PC-9 (cell line): ENCODE measurements at regions not wholly inside any gene's neighbourhood (a gene's known extent, or its start where the extent isn't known, plus 50 kb on each side); places are given as distances from the start of the nearest gene placed in this dataset.

Experiments used
- BruUV-seq: library from RNA; stranded (reverse); fragments of 400-500 nt; replicated peaks from 2 replicates; lab custom pipeline; 2021; lab: Mats Ljungman, UMichigan
- CTCF ChIA-PET: fragments of 300-600 bp; sonication (Branson Sonifier 250); formaldehyde crosslinking; loops from one replicate; lab custom pipeline; 2022; ENCODE audit warnings: antibody characterized with exemption; lab: Charles Lee
- POLR2A ChIA-PET: fragments of 300-600 bp; sonication (Branson Sonifier 250); formaldehyde crosslinking; loops from one replicate; lab custom pipeline; 2022; ENCODE audit warnings: antibody characterized with exemption; ENCODE audit not compliant: unreplicated experiment; lab: Charles Lee
- DNase-seq, 2 experiments: peaks; one replicate each; pipeline versions ENCODE4 v3.0.0 to v3.0.0-alpha.2; 2015 to 2022; ENCODE audit warnings: mixed read lengths in 1 of 2
- H2AFZ ChIP-seq: fragments of 200-600 bp; sonication (generic); 2 replicates; pipeline ENCODE4 v1.8.1; 2017; ENCODE audit warnings: antibody characterized with exemption
- H3F3A ChIP-seq: fragments of 200-600 bp; sonication (generic); 2 replicates; pipeline ENCODE4 v1.8.1; 2017; ENCODE audit warnings: antibody characterized with exemption, mild to moderate bottlenecking, low read depth; ENCODE audit not compliant: insufficient read depth
- H3K27ac ChIP-seq: fragments of 200-600 bp; sonication (generic); 2 replicates; pipeline ENCODE4 v1.6.1; 2016; ENCODE audit warnings: mixed run types
- H3K27me3 ChIP-seq: fragments of 200-600 bp; sonication (generic); 2 replicates; pipeline ENCODE4 v1.6.1; 2016; ENCODE audit warnings: low read depth, mixed run types; ENCODE audit not compliant: insufficient read depth
- H3K36me3 ChIP-seq: fragments of 200-600 bp; sonication (generic); 2 replicates; pipeline ENCODE4 v1.6.1; 2016; ENCODE audit warnings: low read depth, mixed run types
- H3K4me1 ChIP-seq: fragments of 200-600 bp; sonication (generic); replicated peaks from 2 replicates; pipeline ENCODE4 v1.6.1; 2016; ENCODE audit warnings: mixed run types; ENCODE audit not compliant: insufficient read depth
- H3K4me2 ChIP-seq: fragments of 200-600 bp; sonication (generic); 2 replicates; pipeline ENCODE4 v1.6.1; 2017; ENCODE audit warnings: mixed run types
- H3K4me3 ChIP-seq: fragments of 200-600 bp; sonication (generic); 2 replicates; pipeline ENCODE4 v1.6.1; 2016; ENCODE audit warnings: mixed run types
- H3K79me2 ChIP-seq: fragments of 200-600 bp; sonication (generic); 2 replicates; pipeline ENCODE4 v1.6.1; 2017; ENCODE audit warnings: low read depth, mixed run types
- H3K9me2 ChIP-seq: fragments of 200-600 bp; sonication (generic); 2 replicates; pipeline ENCODE4 v1.8.1; 2017; ENCODE audit warnings: mild to moderate bottlenecking; ENCODE audit not compliant: insufficient read depth
- H3K9me3 ChIP-seq: fragments of 200-600 bp; sonication (generic); 2 replicates; pipeline ENCODE4 v1.8.1; 2016; ENCODE audit warnings: low read depth; ENCODE audit not compliant: insufficient read depth
- H4K20me1 ChIP-seq: fragments of 200-600 bp; sonication (generic); 2 replicates; pipeline ENCODE4 v1.8.1; 2017; ENCODE audit not compliant: insufficient read depth
- EZH2 ChIP-seq: fragments of 200-600 bp; sonication (generic); IDR thresholded peaks from 2 replicates; pipeline ENCODE4 v1.8.0; 2017; ENCODE audit warnings: antibody characterized with exemption, low read depth
- intact Hi-C: fragments of 100-400 bp; cut with micrococcal nuclease; formaldehyde crosslinking; loops from one replicate; pipeline ENCODE4 v1.10.0; 2022; ENCODE audit not compliant: unreplicated experiment
- TF ChIP-seq, protein P1 (sequence below): fragments of 200-600 bp; sonication (generic); conservative IDR thresholded peaks from 2 replicates; pipeline ENCODE4 v1.6.1; 2017; ENCODE audit warnings: mixed run types, antibody characterized with exemption, mild to moderate bottlenecking, moderate library complexity

DNA sequence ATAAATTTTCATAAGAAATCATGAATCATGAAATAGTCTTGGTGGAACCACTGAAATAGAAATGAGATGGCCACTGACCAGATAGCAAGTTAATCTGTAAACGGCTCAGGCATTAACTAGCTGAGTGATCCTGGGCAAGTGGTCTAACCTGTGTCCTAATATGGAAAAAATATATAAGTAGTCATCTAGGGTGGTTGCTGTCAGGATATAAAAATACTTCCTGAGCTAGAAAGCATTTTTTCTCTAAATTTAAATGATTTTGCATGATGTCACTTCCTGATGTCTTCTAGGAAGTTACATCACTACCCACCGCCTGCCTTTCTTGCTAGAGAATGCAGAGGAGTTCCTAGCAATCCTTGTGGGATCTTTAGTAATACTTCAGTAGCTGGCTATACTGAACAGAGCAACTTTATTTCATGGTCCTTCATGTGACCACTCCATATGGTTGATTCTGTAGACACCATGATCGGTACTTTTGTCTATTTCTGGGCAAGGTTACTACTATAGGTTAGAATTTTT lies 228.1 kb upstream of the CEP162 start:
- H3F3A ChIP-seq, result no peaks in the 10 kb centered on the region
- no peaks in the 10 kb centered on the region for H3K9me2 ChIP-seq
- H3K9me3 ChIP-seq, result no peaks in the 10 kb centered on the region
- no peak overlapping the region for H3K4me2 ChIP-seq
- intact Hi-C loops, result no loop called here
- H3K27me3 ChIP-seq, result no peaks in the 10 kb centered on the region
- H3K4me1 ChIP-seq, result no peaks in the 10 kb centered on the region
- no peaks in the 10 kb centered on the region for H3K79me2 ChIP-seq
- H3K4me3 ChIP-seq, result no peak overlapping the region
- ChIA-PET CTCF (no interaction called here), POLR2A (interaction anchor here (0.7 kb wide), 1 partner anchor 994 kb away, joined by 10 read pairs; the partner anchor contains the start of gene NT5E)
- H3K27ac ChIP-seq, result no peak overlapping the region
- TF ChIP-seq, protein P1, sequence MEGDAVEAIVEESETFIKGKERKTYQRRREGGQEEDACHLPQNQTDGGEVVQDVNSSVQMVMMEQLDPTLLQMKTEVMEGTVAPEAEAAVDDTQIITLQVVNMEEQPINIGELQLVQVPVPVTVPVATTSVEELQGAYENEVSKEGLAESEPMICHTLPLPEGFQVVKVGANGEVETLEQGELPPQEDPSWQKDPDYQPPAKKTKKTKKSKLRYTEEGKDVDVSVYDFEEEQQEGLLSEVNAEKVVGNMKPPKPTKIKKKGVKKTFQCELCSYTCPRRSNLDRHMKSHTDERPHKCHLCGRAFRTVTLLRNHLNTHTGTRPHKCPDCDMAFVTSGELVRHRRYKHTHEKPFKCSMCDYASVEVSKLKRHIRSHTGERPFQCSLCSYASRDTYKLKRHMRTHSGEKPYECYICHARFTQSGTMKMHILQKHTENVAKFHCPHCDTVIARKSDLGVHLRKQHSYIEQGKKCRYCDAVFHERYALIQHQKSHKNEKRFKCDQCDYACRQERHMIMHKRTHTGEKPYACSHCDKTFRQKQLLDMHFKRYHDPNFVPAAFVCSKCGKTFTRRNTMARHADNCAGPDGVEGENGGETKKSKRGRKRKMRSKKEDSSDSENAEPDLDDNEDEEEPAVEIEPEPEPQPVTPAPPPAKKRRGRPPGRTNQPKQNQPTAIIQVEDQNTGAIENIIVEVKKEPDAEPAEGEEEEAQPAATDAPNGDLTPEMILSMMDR, result no peak
- TF ChIP-seq EZH2, result no peak
- H2AFZ ChIP-seq, result no peak overlapping the region
- no peak for DNase-seq
- no peaks in the 10 kb centered on the region for H3K36me3 ChIP-seq
- no TSS peak for BruUV-seq
- H4K20me1 ChIP-seq, result no peaks in the 10 kb centered on the region

DNA sequence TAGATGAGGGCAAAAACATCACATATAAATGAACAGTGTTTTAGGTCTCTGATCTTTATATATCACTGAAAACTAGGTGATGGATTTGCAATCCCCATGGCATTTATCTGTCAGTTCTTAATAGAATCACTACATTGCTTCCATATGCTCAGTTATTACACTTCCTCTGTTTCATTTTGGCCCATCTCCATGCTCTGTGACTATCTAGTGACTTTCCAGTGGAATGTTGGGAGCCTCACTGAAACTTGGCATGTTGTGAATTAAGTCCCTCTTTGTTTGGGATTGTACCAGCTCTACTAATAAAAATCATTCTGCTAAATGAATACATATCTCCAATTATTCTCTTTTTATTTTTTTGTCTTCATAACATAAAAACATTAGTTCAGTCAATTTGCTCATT lies 226.1 kb upstream of the CEP162 start:
- Histone ChIP-seq H3F3A (no peaks in the 10 kb centered on the region), H4K20me1 (no peaks in the 10 kb centered on the region), H2AFZ (no peak overlapping the region), H3K36me3 (no peaks in the 10 kb centered on the region), H3K27me3 (no peaks in the 10 kb centered on the region), H3K4me2 (no peak overlapping the region), H3K4me3 (no peak overlapping the region), H3K27ac (no peak overlapping the region), H3K9me2 (no peaks in the 10 kb centered on the region), H3K79me2 (no peaks in the 10 kb centered on the region), H3K9me3 (no peaks in the 10 kb centered on the region), H3K4me1 (no peaks in the 10 kb centered on the region)
- ChIA-PET POLR2A (no interaction called here), CTCF (no interaction called here)
- DNase-seq, result no peak
- no peak for TF ChIP-seq EZH2
- TF ChIP-seq, protein P1, result no peak
- BruUV-seq, result no TSS peak
- intact Hi-C loops, result no loop called here

DNA sequence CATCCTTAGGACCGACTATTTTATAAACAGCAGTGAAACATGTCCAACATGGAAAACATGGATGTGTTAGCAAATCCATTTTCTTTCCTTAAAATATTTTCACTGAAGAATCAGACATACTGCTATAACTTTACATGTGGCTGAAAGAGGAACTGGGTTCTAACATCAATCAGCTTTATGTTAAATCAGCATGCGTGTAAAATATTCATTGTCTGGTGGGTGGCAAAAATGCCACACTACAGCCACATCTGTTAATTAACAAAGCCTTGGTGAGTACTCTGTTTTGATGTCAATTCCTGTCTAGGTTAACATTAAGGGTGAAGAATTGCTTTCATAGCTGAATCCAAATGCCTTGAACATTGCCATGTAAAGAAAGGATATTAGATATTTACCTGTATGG lies 222.6 kb upstream of the CEP162 start:
- Histone ChIP-seq H2AFZ (no peak overlapping the region), H3K9me3 (no peaks in the 10 kb centered on the region), H3K27ac (no peak overlapping the region), H3K36me3 (no peaks in the 10 kb centered on the region), H3K4me2 (no peak overlapping the region), H3K27me3 (no peaks in the 10 kb centered on the region), H3K79me2 (no peaks in the 10 kb centered on the region), H4K20me1 (no peaks in the 10 kb centered on the region), H3K9me2 (no peaks in the 10 kb centered on the region), H3K4me1 (no peaks in the 10 kb centered on the region), H3F3A (no peaks in the 10 kb centered on the region), H3K4me3 (no peak overlapping the region)
- TF ChIP-seq EZH2, result no peak
- TF ChIP-seq, protein P1, result no peak
- POLR2A ChIA-PET, result no interaction called here
- CTCF ChIA-PET, result no interaction called here
- intact Hi-C loops, result no loop called here
- no TSS peak for BruUV-seq
- DNase-seq, result no peak
